ENCODE measurements at regions not wholly inside any gene's neighbourhood (a gene's known extent, or its start where the extent isn't known, plus 50 kb on each side); places are given as distances from the start of the nearest gene placed in this dataset.
"Not testable (repeated sequence)": the region's sequence is repeated elsewhere in the genome, so short reads cannot be mapped to it uniquely, and the experiment has no call there.

DNA sequence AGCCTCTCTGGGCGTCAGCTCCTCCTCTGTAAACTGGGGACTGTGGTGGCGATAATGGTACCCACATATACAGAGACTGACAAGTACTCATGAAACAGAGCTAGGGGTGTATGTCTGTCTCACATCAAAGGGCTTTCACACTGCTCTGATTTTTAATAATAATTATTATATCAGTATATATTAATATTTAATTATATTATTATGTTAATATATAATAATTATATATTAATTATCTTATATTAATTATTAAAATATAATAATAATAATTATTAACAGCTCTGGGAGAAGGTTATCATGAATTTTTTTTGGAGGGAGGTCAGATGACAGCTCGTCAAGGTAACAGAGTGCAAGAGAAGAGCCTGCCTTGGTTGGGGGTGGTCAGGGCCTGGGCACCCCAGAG is 173.6 kb downstream of the NRN1 start:
- H3F3A ChIP-seq (ENCODE audit: control insufficient read depth, insufficient read depth), result peaks cover 9% of the 10 kb centered on the region; the same call in 1 of the 2 replicates
- no peak for TF ChIP-seq EZH2phosphoT487 (IDR thresholded peaks at IDR 0.05; ENCODE audit: borderline replicate concordance, low read length)
- TF ChIP-seq, protein P1, sequence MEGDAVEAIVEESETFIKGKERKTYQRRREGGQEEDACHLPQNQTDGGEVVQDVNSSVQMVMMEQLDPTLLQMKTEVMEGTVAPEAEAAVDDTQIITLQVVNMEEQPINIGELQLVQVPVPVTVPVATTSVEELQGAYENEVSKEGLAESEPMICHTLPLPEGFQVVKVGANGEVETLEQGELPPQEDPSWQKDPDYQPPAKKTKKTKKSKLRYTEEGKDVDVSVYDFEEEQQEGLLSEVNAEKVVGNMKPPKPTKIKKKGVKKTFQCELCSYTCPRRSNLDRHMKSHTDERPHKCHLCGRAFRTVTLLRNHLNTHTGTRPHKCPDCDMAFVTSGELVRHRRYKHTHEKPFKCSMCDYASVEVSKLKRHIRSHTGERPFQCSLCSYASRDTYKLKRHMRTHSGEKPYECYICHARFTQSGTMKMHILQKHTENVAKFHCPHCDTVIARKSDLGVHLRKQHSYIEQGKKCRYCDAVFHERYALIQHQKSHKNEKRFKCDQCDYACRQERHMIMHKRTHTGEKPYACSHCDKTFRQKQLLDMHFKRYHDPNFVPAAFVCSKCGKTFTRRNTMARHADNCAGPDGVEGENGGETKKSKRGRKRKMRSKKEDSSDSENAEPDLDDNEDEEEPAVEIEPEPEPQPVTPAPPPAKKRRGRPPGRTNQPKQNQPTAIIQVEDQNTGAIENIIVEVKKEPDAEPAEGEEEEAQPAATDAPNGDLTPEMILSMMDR (IDR thresholded peaks at IDR 0.05; ENCODE audit: low read depth, low read length, poor library complexity, severe bottlenecking), result no peak
- no peaks in the 10 kb centered on the region for H3K36me3 ChIP-seq (ENCODE audit: control insufficient read depth, low read length)
- H4K20me1 ChIP-seq (ENCODE audit: control insufficient read depth, insufficient read depth, low read depth, low read length), result no peaks in the 10 kb centered on the region
- peaks cover 39% of the 10 kb centered on the region for H3K4me1 ChIP-seq (ENCODE audit: control insufficient read depth, low read length)
- H3K9me3 ChIP-seq (ENCODE audit: control insufficient read depth, insufficient read depth, low read length), result no peaks in the 10 kb centered on the region
- H3K27ac ChIP-seq (ENCODE audit: low read depth, low read length), result peak overlapping the region; percentile 68
- H3K27me3 ChIP-seq (ENCODE audit: control insufficient read depth, low read length), result no peaks in the 10 kb centered on the region
- peak overlapping the region; percentile 19 for H3K4me3 ChIP-seq (ENCODE audit: low read length)
- H3K4me2 ChIP-seq (ENCODE audit: low read length), result peak overlapping the region; percentile 71
- H3K9me2 ChIP-seq (replicated peaks; ENCODE audit: control insufficient read depth, low read length), result no peaks in the 10 kb centered on the region
- H3K79me2 ChIP-seq (ENCODE audit: control insufficient read depth, low read length), result no peaks in the 10 kb centered on the region

GRCh38 chr6:5832668-5833067 is 174.1 kb downstream of the NRN1 start:
- H3K9me3 ChIP-seq (ENCODE audit: control insufficient read depth, insufficient read depth, low read length), result no peaks in the 10 kb centered on the region
- no peaks in the 10 kb centered on the region for H3K36me3 ChIP-seq (ENCODE audit: control insufficient read depth, low read length)
- H3F3A ChIP-seq (ENCODE audit: control insufficient read depth, insufficient read depth), result peaks cover 9% of the 10 kb centered on the region; the same call in 1 of the 2 replicates
- H3K27ac ChIP-seq (ENCODE audit: low read depth, low read length), result peak overlapping the region; percentile 68
- H3K9me2 ChIP-seq (replicated peaks; ENCODE audit: control insufficient read depth, low read length), result no peaks in the 10 kb centered on the region
- H4K20me1 ChIP-seq (ENCODE audit: control insufficient read depth, insufficient read depth, low read depth, low read length), result no peaks in the 10 kb centered on the region
- peaks cover 42% of the 10 kb centered on the region for H3K4me1 ChIP-seq (ENCODE audit: control insufficient read depth, low read length)
- peak overlapping the region; percentile 71 for H3K4me2 ChIP-seq (ENCODE audit: low read length)
- H3K4me3 ChIP-seq (ENCODE audit: low read length), result peak overlapping the region; percentile 19
- H3K27me3 ChIP-seq (ENCODE audit: control insufficient read depth, low read length), result no peaks in the 10 kb centered on the region
- no peaks in the 10 kb centered on the region for H3K79me2 ChIP-seq (ENCODE audit: control insufficient read depth, low read length)
- TF ChIP-seq, protein P1 (IDR thresholded peaks at IDR 0.05; ENCODE audit: low read depth, low read length, poor library complexity, severe bottlenecking), result no peak
- TF ChIP-seq EZH2phosphoT487 (IDR thresholded peaks at IDR 0.05; ENCODE audit: borderline replicate concordance, low read length), result no peak

DNA sequence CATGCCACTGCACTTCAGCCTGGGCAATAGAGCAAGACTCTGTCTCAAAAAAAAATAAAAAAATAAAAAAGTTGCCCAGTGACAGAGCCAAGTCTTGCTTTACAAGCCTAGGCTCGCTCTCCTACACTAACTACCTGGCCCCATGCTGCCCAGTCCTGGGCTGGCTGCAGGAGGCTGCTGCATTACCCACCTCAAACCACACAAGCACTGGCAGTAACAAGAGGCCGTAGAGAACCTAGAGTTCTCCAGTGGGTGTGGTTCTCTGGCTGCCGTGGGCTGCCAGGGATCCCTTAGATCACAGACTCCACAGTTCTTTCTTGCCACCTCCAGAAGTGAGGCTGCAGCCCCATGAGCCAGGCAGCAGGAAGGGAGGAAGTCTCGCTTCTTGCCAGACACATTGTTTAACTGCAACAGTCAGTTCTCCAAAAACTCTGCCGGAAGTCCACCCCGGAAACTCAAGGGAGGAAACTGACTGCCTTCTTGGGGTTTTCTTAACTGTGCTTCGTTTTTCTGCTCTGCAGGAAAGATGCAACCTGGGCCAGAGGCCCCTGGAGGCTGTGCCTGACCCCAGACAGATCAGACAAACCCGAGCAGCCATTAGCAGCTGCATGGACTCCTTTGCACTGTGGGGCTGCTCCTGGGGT is 175.4 kb downstream of the NRN1 start:
- peak overlapping the region; percentile 71 for H3K4me2 ChIP-seq (ENCODE audit: low read length)
- peak overlapping the region; percentile 68 for H3K27ac ChIP-seq (ENCODE audit: low read depth, low read length)
- not testable (repeated sequence) for H3K9me2 ChIP-seq (replicated peaks; ENCODE audit: control insufficient read depth, low read length); H3F3A ChIP-seq (ENCODE audit: control insufficient read depth, insufficient read depth); H3K79me2 ChIP-seq (ENCODE audit: control insufficient read depth, low read length); H4K20me1 ChIP-seq (ENCODE audit: control insufficient read depth, insufficient read depth, low read depth, low read length); H3K9me3 ChIP-seq (ENCODE audit: control insufficient read depth, insufficient read depth, low read length); H3K36me3 ChIP-seq (ENCODE audit: control insufficient read depth, low read length); H3K27me3 ChIP-seq (ENCODE audit: control insufficient read depth, low read length)
- peak overlapping the region; percentile 54 for H3K4me3 ChIP-seq (ENCODE audit: low read length)
- H3K4me1 ChIP-seq (ENCODE audit: control insufficient read depth, low read length), result peaks cover 42% of the 10 kb centered on the region

GRCh38 chr6:5828296-5828695 is 178.4 kb downstream of the NRN1 start:
- peak overlapping the region; percentile 18; the same call in 1 of the 2 replicates for H3K4me2 ChIP-seq (ENCODE audit: low read length)

More at GRCh38 chr6:5828296-5828695, 178.4 kb downstream of the NRN1 start:
- Histone ChIP-seq H3K27me3 (ENCODE audit: control insufficient read depth, low read length) (no peaks in the 10 kb centered on the region), H3K9me2 (replicated peaks; ENCODE audit: control insufficient read depth, low read length) (no peaks in the 10 kb centered on the region), H3F3A (ENCODE audit: control insufficient read depth, insufficient read depth) (peaks cover 9% of the 10 kb centered on the region; the same call in 1 of the 2 replicates), H3K36me3 (ENCODE audit: control insufficient read depth, low read length) (no peaks in the 10 kb centered on the region), H3K27ac (ENCODE audit: low read depth, low read length) (no peak overlapping the region), H3K79me2 (ENCODE audit: control insufficient read depth, low read length) (no peaks in the 10 kb centered on the region), H3K9me3 (ENCODE audit: control insufficient read depth, insufficient read depth, low read length) (no peaks in the 10 kb centered on the region), H3K4me3 (ENCODE audit: low read length) (no peak overlapping the region), H3K4me1 (ENCODE audit: control insufficient read depth, low read length) (peaks cover 38% of the 10 kb centered on the region), H4K20me1 (ENCODE audit: control insufficient read depth, insufficient read depth, low read depth, low read length) (no peaks in the 10 kb centered on the region)
- TF ChIP-seq, protein P1 (IDR thresholded peaks at IDR 0.05; ENCODE audit: low read depth, low read length, poor library complexity, severe bottlenecking), result no peak
- TF ChIP-seq EZH2phosphoT487 (IDR thresholded peaks at IDR 0.05; ENCODE audit: borderline replicate concordance, low read length), result no peak
